Activated CD4-positive, alpha-beta T cell treated with anti-CD3 and anti-CD28 coated beads, Interleukin-2, amount 50 U/mL, for 1 hour (primary cell): ENCODE measurements at regions not wholly inside any gene's neighbourhood (a gene's known extent, or its start where the extent isn't known, plus 50 kb on each side); places are given as distances from the start of the nearest gene placed in this dataset.

ENCODE experiments used
- DNase-seq: peaks from one replicate; pipeline ENCODE4 v3.0.0-alpha.2; 2020

DNA sequence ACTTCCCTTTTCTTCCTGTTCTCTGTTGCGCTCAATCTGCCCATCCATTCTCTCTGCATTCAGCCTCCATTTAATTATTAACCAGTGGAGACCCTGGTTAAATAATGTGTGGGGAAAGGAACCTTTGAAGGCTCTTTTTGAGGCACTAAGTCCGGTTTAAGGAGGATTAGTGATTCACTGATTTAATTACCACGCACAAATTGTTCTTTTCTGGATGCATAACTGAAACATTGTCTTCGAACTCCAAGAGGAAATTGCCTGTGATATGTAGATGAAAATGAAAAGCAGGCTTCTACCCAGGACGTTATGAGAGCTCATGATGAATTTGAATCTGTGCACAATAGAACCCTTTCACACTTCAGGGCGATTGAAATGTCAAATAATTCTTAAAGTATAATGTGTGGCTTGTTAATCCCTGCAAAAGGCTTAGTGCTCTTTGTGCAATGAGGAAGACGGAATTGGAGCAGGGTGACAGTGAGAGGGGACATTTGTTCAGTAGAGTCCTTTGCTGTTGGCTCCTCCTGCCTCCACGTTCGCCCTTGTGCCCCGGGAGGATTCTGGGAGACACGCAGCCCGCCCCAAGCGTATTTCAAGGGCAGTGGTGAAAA is 51.1 kb upstream of the ZNF236 start:
- DNase-seq, result no peak

DNA sequence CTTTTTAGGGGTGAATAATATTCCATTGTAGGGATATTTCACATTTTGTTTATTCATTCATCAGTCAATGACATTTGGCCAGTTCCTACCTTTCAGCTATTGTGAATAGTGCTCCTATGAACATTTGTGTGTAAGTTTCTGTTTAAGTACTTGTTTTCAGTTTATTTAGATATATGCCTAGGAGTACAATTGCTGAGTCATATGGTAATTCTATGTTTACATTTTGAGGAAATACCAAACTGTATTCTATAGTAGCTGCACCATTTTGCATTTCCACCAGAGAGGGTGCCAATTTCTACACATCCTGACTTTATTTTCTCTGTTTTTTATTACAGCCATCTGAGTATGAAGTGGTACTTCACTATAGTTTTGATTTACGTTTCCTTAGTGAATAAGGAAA is 54.4 kb upstream of the ZNF236 start:
- no peak for DNase-seq

DNA sequence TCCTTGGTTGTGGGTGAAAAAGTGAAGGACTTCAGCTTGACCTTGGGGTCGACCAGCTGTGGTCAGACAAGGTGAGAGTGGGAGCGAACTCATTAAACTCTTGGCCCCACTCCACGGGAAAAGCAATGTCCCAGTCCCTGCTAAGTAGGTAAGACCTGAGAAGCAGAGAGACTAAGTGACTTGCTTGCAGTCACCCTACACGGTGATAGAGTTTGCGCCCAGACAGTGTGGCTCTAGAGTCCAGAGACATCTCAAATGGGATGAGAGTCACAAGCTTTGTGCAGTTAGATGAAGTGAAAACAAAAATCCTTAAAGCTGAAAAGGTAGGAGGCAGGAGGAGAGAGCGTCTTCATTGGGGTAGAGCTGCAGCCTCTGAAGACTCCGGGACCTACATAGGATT is 55.9 kb upstream of the ZNF236 start:
- no peak for DNase-seq

DNA sequence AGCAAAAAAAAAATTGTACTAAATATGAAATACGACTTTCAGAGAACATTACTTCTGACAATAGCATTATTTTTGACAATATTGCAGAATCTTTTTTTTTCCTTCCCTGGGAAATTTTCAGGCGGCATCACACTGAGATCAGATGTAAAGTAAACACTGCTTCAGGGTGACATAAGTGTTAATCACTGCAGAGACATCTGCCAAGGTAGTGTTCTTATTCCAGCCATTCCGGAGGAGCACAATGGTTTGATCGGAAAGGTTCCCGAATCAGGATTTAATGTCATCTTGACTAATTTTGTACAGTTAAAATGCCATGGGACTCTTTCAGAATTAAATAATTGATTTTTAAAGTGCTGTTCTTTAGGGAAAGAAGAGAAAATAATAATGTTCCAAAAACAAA is 56.7 kb upstream of the ZNF236 start:
- DNase-seq, result no peak

DNA sequence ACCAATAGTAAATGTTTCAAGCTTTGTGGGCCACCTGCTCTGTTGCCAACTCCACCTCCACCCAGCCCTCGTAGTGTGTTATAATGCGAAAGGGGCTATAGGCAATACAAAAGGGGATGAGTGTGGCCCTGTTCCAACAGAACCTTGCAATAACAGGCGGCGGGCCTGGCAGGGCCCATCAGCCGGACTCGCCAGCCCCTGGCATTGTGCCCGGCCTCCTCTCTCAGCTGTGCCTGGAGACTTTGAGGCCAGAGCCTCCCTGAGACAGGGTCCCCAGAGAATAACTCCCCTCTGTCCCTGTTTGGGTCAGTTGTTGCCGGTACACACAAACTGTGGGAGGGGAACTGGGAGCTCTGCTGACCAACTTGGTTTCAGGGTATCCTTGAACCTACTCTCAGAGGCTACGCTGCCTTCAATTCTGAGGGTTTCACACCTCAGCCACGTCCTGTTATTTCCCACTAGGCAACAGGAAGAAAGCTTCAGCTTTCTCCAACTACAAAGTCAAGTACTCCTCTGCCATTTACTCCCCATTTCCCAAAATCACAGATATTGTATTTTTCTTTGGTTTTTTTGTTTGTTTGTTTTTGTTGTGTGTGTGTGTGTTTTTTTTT is 58.0 kb upstream of the ZNF236 start:
- no peak for DNase-seq

DNA sequence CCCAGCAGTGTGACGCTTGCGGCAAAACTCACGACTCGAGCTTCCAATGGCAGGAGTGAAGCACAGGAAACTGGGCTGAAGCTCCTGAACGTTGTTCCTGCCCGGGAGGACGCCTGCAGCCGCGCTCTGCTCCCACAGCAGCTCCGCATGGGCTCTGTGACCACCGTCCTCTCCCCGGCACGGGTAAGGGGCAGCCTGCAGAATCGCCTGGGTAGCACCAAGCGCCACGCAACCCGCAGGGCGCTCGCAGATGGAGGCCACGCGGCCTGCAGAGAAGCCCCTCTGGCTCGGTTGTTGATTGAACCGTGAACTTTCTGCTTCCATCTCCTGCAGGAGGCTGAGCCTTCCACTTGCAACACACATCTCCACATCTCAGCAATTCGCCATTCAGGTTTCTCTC is 63.3 kb upstream of the ZNF236 start:
- DNase-seq, result no peak

DNA sequence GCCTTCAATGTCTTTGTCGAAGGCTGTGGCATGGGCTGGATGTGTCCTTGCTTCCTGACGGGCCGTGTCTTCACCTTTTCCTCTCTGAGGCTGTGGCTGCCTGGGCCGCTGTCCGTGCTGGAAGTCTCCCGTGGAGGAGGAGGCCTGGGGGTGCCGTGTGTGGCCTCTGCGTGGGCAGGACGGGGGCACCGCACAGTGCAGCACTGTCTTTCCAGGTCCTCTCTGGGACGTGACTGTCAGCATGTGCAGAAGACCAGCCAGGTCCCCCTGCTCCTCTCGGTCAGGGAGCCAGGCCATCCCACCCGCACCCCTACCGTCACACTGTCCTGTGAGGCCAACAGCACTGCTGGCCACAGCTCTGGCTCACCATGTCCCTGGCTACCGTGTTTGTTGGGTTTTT is 64.4 kb upstream of the ZNF236 start:
- no peak for DNase-seq

GRCh38 chr18:76757335-76757734 is 65.0 kb upstream of the ZNF236 start:
- DNase-seq, result no peak

DNA sequence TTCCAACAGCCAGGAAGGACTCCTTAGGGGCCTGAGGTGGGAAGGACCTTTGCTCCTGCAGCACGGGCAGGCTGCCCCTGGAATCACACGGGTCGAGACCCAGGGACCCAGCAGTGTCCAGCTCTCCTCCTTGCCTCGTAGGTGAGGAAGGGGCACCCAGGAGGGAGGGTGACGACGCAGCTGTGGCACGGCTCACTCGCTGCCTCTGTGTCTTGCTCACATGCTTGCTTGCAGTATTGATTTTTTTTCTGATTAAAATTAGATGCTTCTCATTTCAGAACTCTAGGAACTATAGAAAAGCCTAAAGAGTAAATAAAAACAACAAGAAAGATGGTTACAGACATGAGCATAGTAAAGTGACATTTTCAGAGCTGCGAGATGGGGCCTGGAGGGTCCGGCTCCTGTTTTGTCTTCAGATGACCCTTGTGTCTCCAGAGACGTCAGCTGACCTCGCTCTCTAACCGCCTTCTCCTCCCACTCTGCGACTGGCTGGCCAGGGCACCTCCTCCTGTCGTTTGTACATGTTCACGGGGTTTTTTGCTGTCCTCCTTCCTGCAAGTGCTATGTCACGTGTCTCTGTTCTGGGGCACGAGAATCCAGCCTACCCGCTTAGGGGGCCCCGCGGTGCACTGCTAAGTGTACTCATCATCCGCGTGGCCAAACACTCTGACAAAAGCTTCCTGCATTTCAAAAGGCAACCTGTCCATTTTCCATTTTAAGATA is 65.7 kb upstream of the ZNF236 start:
- no peak for DNase-seq

DNA sequence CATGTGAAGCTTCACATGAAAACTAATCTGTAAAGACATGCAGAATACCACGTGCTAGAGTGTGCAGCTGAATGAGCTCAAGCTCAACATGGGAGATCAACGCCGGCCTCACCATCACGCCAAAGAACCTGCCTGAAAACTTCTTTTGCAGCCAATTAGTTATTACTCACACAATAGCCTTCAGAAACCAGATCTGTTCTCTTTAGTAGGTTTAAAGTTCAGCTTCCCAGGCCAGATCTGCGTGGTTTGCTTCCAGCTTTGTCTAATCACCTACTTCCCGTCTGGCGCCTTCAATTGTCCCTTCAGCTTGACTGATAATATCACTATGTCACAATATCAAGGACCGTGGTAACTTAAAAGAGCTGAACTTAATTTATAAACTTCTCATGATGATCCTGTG is 68.0 kb upstream of the ZNF236 start:
- DNase-seq, result no peak

- no peak for DNase-seq
Measured at GRCh38 chr18:76752400-76752799, 70.0 kb upstream of the ZNF236 start.

GRCh38 chr18:76750917-76751890 is 71.2 kb upstream of the ZNF236 start:
- DNase-seq, result no peak

- no peak for DNase-seq
Measured at GRCh38 chr18:76750269-76750668, 72.1 kb upstream of the ZNF236 start.

GRCh38 chr18:76747676-76748075 is 74.7 kb upstream of the ZNF236 start:
- no peak for DNase-seq

- no peak for DNase-seq
Measured at GRCh38 chr18:76741346-76741745, 81.0 kb upstream of the ZNF236 start.

- no peak for DNase-seq
Measured at GRCh38 chr18:76736309-76736708, 86.0 kb upstream of the ZNF236 start.

DNA sequence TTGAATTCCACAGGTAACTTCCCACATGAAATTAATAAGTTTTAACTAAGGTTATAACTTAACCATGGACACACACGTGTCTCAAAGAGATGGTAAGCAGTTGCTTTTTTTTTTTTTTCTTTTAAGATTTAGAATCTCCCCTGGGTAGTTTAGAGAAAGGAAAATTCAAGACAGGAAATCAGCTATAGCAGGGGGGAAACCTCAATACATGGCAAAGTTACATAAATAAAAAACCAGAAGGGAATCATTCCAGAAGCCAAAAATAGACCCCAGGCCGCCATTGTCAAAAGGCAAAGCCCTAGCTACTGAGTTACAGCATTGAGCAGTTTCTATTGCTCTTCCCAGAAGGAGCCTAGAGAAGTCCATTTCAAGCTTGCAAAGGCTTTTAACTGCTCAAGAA is 91.5 kb upstream of the ZNF236 start:
- DNase-seq, result no peak

- no peak for DNase-seq
Measured at GRCh38 chr18:76727589-76727988, 94.8 kb upstream of the ZNF236 start.

GRCh38 chr18:76725445-76725844 is 96.9 kb upstream of the ZNF236 start:
- no peak for DNase-seq

GRCh38 chr18:76722224-76723061 is 99.9 kb upstream of the ZNF236 start:
- DNase-seq, result no peak

DNA sequence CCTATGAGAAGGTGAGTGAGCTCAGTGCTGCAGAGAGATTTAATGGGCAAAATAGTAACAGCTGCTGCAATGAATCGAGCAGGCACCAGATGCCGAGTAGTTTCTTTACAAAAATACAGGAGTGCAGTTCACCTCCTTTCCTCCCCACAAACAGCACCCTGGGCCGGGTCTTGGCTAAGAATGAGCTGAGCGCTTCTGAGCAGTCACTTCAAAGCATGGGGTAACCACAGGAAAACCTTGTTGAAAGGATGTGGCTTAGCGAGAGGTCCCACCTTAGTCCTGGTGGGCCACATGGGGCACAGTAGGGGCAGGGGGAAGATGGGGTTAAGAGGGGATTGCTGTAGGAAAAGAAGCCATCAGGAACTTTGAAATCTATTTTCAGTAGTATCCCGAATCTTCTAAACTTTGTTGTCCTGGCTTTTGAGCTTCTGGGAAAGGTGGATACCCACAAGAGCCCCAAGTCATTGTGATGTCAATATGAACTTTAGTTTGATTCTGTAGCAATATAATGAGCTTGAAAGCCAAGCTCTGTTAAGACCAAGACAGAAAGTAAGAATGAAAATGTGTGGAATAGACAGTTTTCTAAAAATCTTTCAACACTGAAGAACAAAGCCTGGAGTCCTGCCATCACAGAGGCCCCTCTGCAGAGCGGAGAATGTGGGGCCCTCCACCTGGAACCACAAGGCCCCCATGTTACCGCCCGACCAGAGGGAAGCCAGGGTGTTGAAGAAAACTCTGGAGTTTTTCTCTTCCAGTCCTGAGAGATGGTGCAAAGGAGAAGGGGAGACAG is 101.0 kb upstream of the ZNF236 start:
- DNase-seq, result peak; percentile 34

DNA sequence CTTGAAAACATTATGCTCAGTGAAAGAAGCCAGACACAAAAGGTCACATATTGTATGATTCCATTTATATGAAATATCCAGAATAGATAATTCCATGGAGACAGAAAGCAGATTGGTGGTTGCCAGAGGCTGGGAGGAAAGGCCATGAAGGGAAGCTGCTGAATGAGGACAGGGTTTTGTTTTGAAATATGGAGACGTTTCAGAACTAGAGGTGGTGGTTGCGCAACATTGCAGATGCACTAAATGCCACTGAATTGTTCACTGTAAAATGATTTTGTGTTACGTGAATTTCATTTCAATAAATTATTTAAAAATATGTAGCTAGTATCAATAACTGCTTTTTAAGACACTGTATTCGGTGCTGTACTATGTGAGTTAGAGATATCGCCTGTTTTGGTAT is 101.7 kb upstream of the ZNF236 start:
- no peak for DNase-seq
